MCF 10A (cell line): ENCODE measurements at regions not wholly inside any gene's neighbourhood (a gene's known extent, or its start where the extent isn't known, plus 50 kb on each side); places are given as distances from the start of the nearest gene placed in this dataset.
A peak's percentile ranks its signal among the peaks of the same experiment; 100 is the strongest.

Experiments
- BruUV-seq: library from RNA; stranded (reverse); fragments of 400-500 nt; replicated peaks from 2 replicates; lab custom pipeline; 2021; lab: Mats Ljungman, UMichigan
- CTCF ChIA-PET: fragments of 300-600 bp; sonication (Branson Sonifier 250); formaldehyde crosslinking; extraction: SDS; loops from one replicate; lab custom pipeline; 2021; ENCODE audit warnings: antibody characterized with exemption, inconsistent platforms; lab: Yijun Ruan, JAX
- POLR2A ChIA-PET: fragments of 300-600, 350-650 bp; sonication (Branson Sonifier 250); formaldehyde crosslinking; extraction: SDS; loops from one replicate; lab custom pipeline; 2020; ENCODE audit warnings: antibody characterized with exemption, inconsistent platforms; lab: Yijun Ruan, JAX
- DNase-seq: peaks from one replicate; pipeline ENCODE4 v3.0.0-alpha.2; 2018; ENCODE audit not compliant: unreplicated experiment
- H3K27ac Mint-ChIP-seq: one replicate; pipeline ENCODE4 v1.8.0; 2022; ENCODE audit warnings: mild to moderate bottlenecking, low read depth, mixed read lengths; ENCODE audit not compliant: unreplicated experiment
- H3K27me3 Mint-ChIP-seq: one replicate; pipeline ENCODE4 v1.8.0; 2022; ENCODE audit warnings: mixed read lengths; ENCODE audit not compliant: insufficient read depth, unreplicated experiment
- H3K36me3 Mint-ChIP-seq: one replicate; pipeline ENCODE4 v1.8.0; 2022; ENCODE audit warnings: mild to moderate bottlenecking, moderate library complexity, mixed read lengths; ENCODE audit not compliant: insufficient read depth, unreplicated experiment
- H3K4me1 Mint-ChIP-seq: one replicate; pipeline ENCODE4 v1.8.0; 2022; ENCODE audit warnings: mixed read lengths; ENCODE audit not compliant: insufficient read depth, unreplicated experiment
- H3K4me3 Mint-ChIP-seq: one replicate; pipeline ENCODE4 v1.8.0; 2022; ENCODE audit warnings: mild to moderate bottlenecking, moderate library complexity, mixed read lengths; ENCODE audit not compliant: unreplicated experiment
- H3K9me3 Mint-ChIP-seq: one replicate; pipeline ENCODE4 v1.8.0; 2022; ENCODE audit warnings: mixed read lengths; ENCODE audit not compliant: unreplicated experiment
- intact Hi-C: fragments of 100-400 bp; cut with micrococcal nuclease; formaldehyde crosslinking; loops from 2 replicates; pipeline ENCODE4 v1.14.1; 2022
- TF ChIP-seq, protein P1 (sequence below): fragments of 200-600 bp; IDR thresholded peaks from one replicate; pipeline ENCODE4 v1.8.0; 2022; ENCODE audit warnings: antibody characterized with exemption, mild to moderate bottlenecking; ENCODE audit not compliant: unreplicated experiment

DNA sequence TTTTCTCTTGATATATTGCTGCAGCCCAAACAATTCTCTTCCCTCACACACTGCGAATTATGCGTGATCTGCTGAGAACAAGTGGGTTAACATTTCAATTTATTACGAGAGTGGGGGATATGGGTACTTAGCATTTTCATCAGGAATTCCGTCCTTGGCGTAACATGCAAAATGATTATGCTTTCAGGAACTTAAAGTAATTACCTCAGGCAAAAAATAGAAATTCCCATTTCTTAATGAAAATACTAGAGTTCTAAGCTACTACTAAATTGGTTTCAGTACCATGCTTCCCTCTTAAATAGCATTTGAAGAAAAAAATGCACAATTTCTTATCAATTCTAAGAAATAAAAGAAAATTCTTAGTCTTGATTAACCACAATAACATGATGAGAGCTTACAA, 213.5 kb downstream of the GPAM start:
- intact Hi-C loops: no loop called here
- ChIA-PET POLR2A (no interaction called here), CTCF (interaction anchor here (0.8 kb wide), 1 partner anchor 890 kb away, joined by 3 read pairs; no protein-coding TSS in a partner anchor)
- BruUV-seq: no TSS peak
- TF ChIP-seq, protein P1, sequence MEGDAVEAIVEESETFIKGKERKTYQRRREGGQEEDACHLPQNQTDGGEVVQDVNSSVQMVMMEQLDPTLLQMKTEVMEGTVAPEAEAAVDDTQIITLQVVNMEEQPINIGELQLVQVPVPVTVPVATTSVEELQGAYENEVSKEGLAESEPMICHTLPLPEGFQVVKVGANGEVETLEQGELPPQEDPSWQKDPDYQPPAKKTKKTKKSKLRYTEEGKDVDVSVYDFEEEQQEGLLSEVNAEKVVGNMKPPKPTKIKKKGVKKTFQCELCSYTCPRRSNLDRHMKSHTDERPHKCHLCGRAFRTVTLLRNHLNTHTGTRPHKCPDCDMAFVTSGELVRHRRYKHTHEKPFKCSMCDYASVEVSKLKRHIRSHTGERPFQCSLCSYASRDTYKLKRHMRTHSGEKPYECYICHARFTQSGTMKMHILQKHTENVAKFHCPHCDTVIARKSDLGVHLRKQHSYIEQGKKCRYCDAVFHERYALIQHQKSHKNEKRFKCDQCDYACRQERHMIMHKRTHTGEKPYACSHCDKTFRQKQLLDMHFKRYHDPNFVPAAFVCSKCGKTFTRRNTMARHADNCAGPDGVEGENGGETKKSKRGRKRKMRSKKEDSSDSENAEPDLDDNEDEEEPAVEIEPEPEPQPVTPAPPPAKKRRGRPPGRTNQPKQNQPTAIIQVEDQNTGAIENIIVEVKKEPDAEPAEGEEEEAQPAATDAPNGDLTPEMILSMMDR: no peak
- H3K4me1 Mint-ChIP-seq: peaks cover 28% of the 10 kb centered on the region
- no peak overlapping the region for H3K27ac Mint-ChIP-seq
- H3K27me3 Mint-ChIP-seq: peaks cover 30% of the 10 kb centered on the region
- DNase-seq: no peak
- H3K4me3 Mint-ChIP-seq: no peak overlapping the region
- H3K9me3 Mint-ChIP-seq: peaks cover 7% of the 10 kb centered on the region
- no peaks in the 10 kb centered on the region for H3K36me3 Mint-ChIP-seq

DNA sequence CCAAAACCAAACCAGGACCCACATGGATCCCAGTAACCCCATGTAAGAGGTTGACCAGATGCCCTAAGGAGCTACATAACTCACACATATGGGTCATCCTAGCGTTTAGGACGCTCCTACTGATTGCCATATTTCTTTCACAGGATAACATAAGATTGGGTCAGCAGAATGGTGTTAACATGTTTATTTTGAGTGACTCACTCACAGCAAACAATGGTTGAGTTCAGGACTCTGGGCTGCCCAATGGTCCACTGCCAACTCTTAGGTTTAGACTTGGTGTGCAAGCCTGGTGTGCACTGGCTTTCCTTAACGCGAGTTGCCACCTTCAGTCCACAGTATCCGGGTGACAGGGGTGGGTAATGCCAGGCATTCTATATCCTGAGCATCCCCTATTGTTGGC, 211.5 kb downstream of the GPAM start:
- Mint-ChIP-seq H3K36me3 (no peaks in the 10 kb centered on the region), H3K9me3 (no peaks in the 10 kb centered on the region), H3K27ac (no peak overlapping the region), H3K4me1 (peaks cover 28% of the 10 kb centered on the region), H3K4me3 (no peak overlapping the region), H3K27me3 (peaks cover 27% of the 10 kb centered on the region)
- ChIA-PET CTCF (no interaction called here), POLR2A (no interaction called here)
- intact Hi-C loops: no loop called here
- peak; percentile 81 for DNase-seq
- TF ChIP-seq, protein P1: no peak
- BruUV-seq: no TSS peak

DNA sequence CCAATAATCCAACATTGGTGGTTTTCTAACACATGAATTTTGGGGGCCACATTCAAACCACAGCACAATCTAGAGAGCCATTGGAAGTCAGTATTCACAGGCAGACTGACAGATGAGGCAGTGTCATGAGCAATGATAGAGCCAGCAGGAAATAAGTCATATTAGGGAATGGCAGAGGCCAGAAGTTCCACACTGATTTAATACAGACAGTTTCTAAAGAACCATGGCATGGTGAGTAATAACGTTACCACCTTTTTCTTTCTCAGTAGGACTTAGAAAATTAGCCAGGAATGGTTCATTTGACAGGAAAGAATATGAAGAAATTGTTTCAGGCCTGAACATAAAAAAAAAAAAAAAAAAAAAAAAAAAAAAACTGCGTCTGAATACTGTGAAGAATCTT, 210.3 kb downstream of the GPAM start:
- Mint-ChIP-seq H3K27ac (no peak overlapping the region), H3K27me3 (peaks cover 17% of the 10 kb centered on the region), H3K9me3 (no peaks in the 10 kb centered on the region), H3K4me3 (no peak overlapping the region), H3K4me1 (peaks cover 25% of the 10 kb centered on the region), H3K36me3 (no peaks in the 10 kb centered on the region)
- no TSS peak for BruUV-seq
- TF ChIP-seq, protein P1: no peak
- peak; percentile 38 for DNase-seq
- intact Hi-C loops: no loop called here
- POLR2A ChIA-PET: no interaction called here
- CTCF ChIA-PET: no interaction called here

DNA sequence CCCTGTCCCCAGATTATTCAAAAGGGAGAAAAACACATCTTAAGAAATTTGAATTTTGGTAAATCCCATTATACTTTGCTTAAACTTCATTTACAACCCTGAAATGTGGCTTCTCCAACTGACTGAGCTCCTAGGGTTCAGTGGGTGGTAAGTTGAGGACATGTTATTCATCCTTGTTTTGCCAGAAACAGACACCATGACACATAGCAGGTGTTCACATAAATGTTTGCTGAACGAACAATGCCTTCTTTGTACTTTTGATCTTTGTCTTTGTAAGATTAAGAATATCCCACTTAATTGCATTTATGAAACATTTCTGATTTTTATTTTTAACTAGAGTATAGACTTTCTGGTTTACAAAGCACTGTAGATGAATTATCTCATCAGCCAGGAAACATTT, 209.7 kb downstream of the GPAM start:
- TF ChIP-seq, protein P1: no peak
- H3K27me3 Mint-ChIP-seq: peaks cover 20% of the 10 kb centered on the region
- H3K4me3 Mint-ChIP-seq: no peak overlapping the region
- CTCF ChIA-PET: no interaction called here
- H3K9me3 Mint-ChIP-seq: no peaks in the 10 kb centered on the region
- no peak for DNase-seq
- peaks cover 22% of the 10 kb centered on the region for H3K4me1 Mint-ChIP-seq
- no TSS peak for BruUV-seq
- POLR2A ChIA-PET: no interaction called here
- no peaks in the 10 kb centered on the region for H3K36me3 Mint-ChIP-seq
- intact Hi-C loops: no loop called here
- H3K27ac Mint-ChIP-seq: no peak overlapping the region
